ENCODE measurements at regions not wholly inside any gene's neighbourhood (a gene's known extent, or its start where the extent isn't known, plus 50 kb on each side); places are given as distances from the start of the nearest gene placed in this dataset.
"Not testable (repeated sequence)": the region's sequence is repeated elsewhere in the genome, so short reads cannot be mapped to it uniquely, and the experiment has no call there.

DNA sequence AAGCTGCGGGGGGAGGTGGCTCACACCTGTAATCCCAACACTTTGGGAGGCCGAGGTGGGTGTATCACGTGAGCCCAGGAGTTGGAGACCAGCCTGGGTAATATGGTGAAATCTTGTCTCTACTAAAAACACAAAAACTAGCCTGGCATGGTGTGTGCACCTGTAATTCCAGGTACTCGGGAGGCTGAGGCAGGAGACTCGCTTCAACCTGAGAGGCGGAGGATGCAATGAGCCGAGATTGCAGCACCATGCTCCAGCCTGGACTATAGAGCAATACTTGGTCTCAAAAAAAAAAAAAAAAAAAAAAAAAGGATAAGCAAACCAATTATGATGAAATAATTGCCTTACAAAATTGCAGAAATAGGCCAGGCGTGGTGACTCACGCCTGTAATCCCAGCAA lies 311.4 kb upstream of the ZNF337 start:
- TF ChIP-seq, protein P1, sequence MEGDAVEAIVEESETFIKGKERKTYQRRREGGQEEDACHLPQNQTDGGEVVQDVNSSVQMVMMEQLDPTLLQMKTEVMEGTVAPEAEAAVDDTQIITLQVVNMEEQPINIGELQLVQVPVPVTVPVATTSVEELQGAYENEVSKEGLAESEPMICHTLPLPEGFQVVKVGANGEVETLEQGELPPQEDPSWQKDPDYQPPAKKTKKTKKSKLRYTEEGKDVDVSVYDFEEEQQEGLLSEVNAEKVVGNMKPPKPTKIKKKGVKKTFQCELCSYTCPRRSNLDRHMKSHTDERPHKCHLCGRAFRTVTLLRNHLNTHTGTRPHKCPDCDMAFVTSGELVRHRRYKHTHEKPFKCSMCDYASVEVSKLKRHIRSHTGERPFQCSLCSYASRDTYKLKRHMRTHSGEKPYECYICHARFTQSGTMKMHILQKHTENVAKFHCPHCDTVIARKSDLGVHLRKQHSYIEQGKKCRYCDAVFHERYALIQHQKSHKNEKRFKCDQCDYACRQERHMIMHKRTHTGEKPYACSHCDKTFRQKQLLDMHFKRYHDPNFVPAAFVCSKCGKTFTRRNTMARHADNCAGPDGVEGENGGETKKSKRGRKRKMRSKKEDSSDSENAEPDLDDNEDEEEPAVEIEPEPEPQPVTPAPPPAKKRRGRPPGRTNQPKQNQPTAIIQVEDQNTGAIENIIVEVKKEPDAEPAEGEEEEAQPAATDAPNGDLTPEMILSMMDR (IDR thresholded peaks at IDR 0.05; ENCODE audit: low read depth, low read length), result not testable (repeated sequence)
- not testable (repeated sequence) for TF ChIP-seq POLR2A (IDR thresholded peaks at IDR 0.05; ENCODE audit: extremely low read depth, insufficient read length)
